ENCODE measurements at regions not wholly inside any gene's neighbourhood (a gene's known extent, or its start where the extent isn't known, plus 50 kb on each side); places are given as distances from the start of the nearest gene placed in this dataset.

- H3K4me3 ChIP-seq (ENCODE audit: low read depth, low read length), result no peak overlapping the region
- CTCF ChIA-PET, result interaction anchor here (2.1 to 5.4 kb wide), 4 partner anchors 212 to 858 kb away, joined by 9 to 66 read pairs (median 38); no protein-coding TSS in a partner anchor
- DNase-seq (ENCODE audit: low read depth, low spot score), result no peak
- POLR2A ChIA-PET, result no interaction called here
- no peak for TF ChIP-seq CTCF (IDR thresholded peaks at IDR 0.05; ENCODE audit: insufficient read depth, low read length, missing control alignments)
Measured at GRCh38 chr4:137823007-137823406, 290.7 kb upstream of the PCDH18 start.

GRCh38 chr4:137819964-137820383, 287.7 kb upstream of the PCDH18 start:
- no peak overlapping the region for H3K4me3 ChIP-seq (ENCODE audit: low read depth, low read length)
- TF ChIP-seq CTCF (IDR thresholded peaks at IDR 0.05; ENCODE audit: insufficient read depth, low read length, missing control alignments), result peak; percentile 50
- POLR2A ChIA-PET, result no interaction called here
- CTCF ChIA-PET, result interaction anchor here (0.5 to 5.4 kb wide), 40 partner anchors 9 to 1051 kb away, joined by 3 to 66 read pairs (median 5); no protein-coding TSS in a partner anchor
- no peak for DNase-seq (ENCODE audit: low read depth, low spot score)

- DNase-seq (ENCODE audit: low read depth, low spot score), result no peak
- ChIA-PET POLR2A (no interaction called here), CTCF (interaction anchor here (1.1 to 1.7 kb wide), 3 partner anchors 8 to 279 kb away, joined by 3 to 5 read pairs (median 3); no protein-coding TSS in a partner anchor)
- no peak overlapping the region for H3K4me3 ChIP-seq (ENCODE audit: low read depth, low read length)
- TF ChIP-seq CTCF (IDR thresholded peaks at IDR 0.05; ENCODE audit: insufficient read depth, low read length, missing control alignments), result no peak
Measured at GRCh38 chr4:137812258-137812657, 280.0 kb upstream of the PCDH18 start.

GRCh38 chr4:137806420-137806819, 274.1 kb upstream of the PCDH18 start:
- POLR2A ChIA-PET, result no interaction called here
- CTCF ChIA-PET, result interaction anchor here (1.1 kb wide), 2 partner anchors 47 to 284 kb away, joined by 3 read pairs; no protein-coding TSS in a partner anchor
- no peak for TF ChIP-seq CTCF (IDR thresholded peaks at IDR 0.05; ENCODE audit: insufficient read depth, low read length, missing control alignments)
- no peak overlapping the region for H3K4me3 ChIP-seq (ENCODE audit: low read depth, low read length)
- no peak for DNase-seq (ENCODE audit: low read depth, low spot score)

GRCh38 chr4:137804906-137805495, 272.7 kb upstream of the PCDH18 start:
- TF ChIP-seq CTCF (IDR thresholded peaks at IDR 0.05; ENCODE audit: insufficient read depth, low read length, missing control alignments), result no peak
- ChIA-PET POLR2A (no interaction called here), CTCF (interaction anchor here (1.1 to 1.2 kb wide), 2 partner anchors 46 to 286 kb away, joined by 3 read pairs; no protein-coding TSS in a partner anchor)
- DNase-seq (ENCODE audit: low read depth, low spot score), result no peak
- no peak overlapping the region for H3K4me3 ChIP-seq (ENCODE audit: low read depth, low read length)

- no peak for TF ChIP-seq CTCF (IDR thresholded peaks at IDR 0.05; ENCODE audit: insufficient read depth, low read length, missing control alignments)
- no peak for DNase-seq (ENCODE audit: low read depth, low spot score)
- CTCF ChIA-PET, result interaction anchor here (1.0 kb wide), 1 partner anchor 19 kb away, joined by 3 read pairs; no protein-coding TSS in a partner anchor
- POLR2A ChIA-PET, result no interaction called here
- H3K4me3 ChIP-seq (ENCODE audit: low read depth, low read length), result no peak overlapping the region
Measured at GRCh38 chr4:137800861-137801260, 268.6 kb upstream of the PCDH18 start.
